AG09319 (cell line): ENCODE measurements at regions not wholly inside any gene's neighbourhood (a gene's known extent, or its start where the extent isn't known, plus 50 kb on each side); places are given as distances from the start of the nearest gene placed in this dataset.

Experiments used
- DNase-seq: peaks from one replicate; pipeline ENCODE4 v3.0.0-alpha.2; 2010; ENCODE audit warnings: low read depth; ENCODE audit errors: extremely low read depth
- TF ChIP-seq, protein P1 (sequence below): IDR thresholded peaks from 2 replicates; pipeline ENCODE4 v1.5.1; 2011; ENCODE audit warnings: low read depth, mild to moderate bottlenecking, inconsistent platforms, low read length, moderate library complexity

DNA sequence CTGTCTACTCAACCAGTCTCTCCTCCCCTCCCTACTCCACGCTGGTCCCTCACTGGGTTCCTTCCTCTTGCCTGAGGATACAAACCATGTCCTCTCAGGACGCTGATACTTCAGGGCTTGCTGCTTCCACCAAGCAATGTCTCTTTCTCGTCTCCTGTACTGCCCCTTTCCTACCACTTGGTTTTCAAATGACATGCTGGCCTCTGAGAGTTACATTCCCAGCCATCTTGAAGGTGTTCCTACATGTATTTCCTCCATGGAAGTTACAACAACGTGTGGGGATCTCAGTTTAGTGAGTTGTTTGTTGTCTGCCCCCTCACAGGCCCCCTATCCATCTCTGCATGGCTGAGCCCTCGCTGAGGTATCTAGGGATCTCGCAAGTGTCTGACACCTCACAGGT is 334.5 kb upstream of the SKOR2 start:
- DNase-seq: no peak
- TF ChIP-seq, protein P1, sequence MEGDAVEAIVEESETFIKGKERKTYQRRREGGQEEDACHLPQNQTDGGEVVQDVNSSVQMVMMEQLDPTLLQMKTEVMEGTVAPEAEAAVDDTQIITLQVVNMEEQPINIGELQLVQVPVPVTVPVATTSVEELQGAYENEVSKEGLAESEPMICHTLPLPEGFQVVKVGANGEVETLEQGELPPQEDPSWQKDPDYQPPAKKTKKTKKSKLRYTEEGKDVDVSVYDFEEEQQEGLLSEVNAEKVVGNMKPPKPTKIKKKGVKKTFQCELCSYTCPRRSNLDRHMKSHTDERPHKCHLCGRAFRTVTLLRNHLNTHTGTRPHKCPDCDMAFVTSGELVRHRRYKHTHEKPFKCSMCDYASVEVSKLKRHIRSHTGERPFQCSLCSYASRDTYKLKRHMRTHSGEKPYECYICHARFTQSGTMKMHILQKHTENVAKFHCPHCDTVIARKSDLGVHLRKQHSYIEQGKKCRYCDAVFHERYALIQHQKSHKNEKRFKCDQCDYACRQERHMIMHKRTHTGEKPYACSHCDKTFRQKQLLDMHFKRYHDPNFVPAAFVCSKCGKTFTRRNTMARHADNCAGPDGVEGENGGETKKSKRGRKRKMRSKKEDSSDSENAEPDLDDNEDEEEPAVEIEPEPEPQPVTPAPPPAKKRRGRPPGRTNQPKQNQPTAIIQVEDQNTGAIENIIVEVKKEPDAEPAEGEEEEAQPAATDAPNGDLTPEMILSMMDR: no peak

DNA sequence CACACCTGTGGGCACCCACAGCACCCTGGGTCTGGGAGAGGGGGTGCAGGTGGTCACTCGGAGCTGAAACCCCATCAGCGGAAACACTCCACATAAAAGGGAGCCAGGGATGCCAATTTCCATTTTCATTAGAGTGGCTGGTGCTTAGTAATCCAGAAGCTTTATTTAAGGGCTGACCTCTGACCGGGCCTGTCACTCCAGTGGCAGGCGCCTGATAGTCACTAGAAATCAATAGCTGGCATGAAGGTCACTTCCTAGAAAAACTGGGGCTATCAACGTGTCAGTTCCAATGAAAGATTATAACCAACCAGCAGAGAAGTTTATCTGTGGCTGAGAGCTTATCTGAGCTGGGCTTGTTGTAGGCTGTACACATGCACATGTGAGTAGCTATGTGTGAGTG is 333.7 kb upstream of the SKOR2 start:
- no peak for DNase-seq
- TF ChIP-seq, protein P1: no peak

DNA sequence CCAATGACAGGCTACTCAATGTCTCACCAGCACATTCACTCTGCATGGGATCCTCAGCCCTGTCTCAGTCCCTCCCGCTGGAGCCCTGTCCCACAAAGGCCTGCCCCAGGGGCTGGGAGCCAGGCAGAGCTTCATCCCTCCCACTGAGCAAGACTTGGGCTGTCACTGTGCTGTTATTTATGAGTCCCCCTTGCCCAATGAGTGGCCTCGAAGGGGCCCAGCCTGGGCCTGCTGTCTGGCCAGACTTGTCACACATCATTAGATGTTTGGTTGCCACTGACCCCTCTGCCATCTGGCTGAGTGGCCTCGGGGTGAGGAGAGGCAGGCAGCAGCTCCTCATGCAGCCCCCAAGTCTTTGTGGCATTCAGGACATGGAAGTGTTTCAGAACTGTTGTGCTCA is 330.6 kb upstream of the SKOR2 start:
- DNase-seq: no peak

DNA sequence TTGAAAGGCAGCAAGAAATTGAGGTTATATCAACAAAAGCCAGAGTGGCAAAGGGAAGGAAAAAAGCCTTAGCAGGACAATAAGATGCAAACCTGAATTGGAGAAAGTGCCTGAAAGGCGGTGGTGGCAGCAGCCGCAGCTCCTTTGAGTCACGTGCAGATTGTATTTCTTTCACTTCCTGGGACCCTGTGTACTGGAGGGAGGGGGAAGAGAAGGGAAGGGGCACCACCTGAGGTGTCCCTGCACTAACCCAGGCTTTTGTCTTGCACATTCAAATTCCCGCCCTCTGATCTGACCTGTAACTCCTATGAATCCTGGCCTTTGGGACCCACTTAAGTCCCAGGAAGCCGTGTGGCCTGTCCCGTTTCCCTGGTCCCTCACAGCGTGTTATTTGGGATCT is 326.1 kb upstream of the SKOR2 start:
- TF ChIP-seq, protein P1: no peak
- DNase-seq: no peak

More for the DNA sequence above, 330.6 kb upstream of the SKOR2 start:
- TF ChIP-seq, protein P1: no peak

DNA sequence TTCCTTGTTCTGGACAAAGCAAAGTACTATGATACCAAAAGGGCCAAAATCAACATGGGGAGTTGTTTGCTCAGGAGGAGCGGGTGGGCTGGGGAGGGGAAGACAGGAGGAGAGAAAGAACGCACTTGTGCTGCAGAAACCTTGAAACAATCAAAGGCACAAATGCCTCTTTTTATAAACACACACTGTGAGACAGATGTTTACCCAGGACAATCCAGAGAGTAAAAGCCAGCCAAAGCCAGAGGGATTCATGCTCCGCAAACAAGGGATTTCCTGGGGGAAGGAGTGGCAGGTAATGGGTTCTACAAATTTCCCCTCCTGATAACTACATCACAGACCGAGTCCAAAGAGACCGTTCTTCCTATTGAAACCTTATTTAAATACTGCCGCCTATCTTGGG is 323.5 kb upstream of the SKOR2 start:
- no peak for DNase-seq
- TF ChIP-seq, protein P1: no peak

DNA sequence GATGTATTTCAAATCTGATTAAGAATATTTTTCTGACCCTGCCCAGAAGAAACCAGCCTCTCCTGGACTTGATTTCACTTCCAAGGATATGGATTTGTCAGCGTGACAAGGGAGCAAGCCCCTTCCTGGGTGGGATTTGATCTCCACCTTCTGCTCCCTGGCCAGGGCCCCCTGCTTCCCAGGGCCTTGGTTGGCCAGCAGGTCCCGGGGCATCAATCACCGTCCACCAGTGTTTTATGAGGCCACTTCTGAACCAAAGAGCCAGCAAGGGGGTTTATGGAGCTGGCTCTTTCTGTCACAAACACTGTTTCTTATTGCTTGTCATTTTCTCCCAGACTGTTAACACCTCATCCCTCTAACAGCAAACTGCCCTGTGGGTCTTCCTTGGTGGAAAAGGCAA is 320.5 kb upstream of the SKOR2 start:
- TF ChIP-seq, protein P1: no peak
- no peak for DNase-seq

DNA sequence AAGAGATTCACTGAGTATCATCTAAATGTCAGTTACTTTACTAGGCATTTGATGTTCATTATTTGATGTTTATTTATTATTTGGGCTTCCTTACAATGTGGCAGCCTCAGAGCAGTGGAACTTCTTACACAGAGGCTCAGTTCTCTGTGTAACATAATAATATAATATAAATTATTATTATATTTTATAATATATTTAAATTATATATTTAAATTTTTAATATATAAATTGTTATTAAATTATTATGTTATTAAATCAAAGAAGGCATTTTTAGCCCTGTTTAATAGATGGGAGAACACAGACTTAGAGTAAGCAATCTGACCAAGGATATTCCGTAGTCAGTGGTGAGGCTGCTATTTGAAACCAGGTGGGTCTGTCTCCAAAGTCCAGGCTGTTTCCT is 315.3 kb upstream of the SKOR2 start:
- no peak for DNase-seq
- TF ChIP-seq, protein P1: no peak
